Smooth muscle cell (in vitro differentiated cells): ENCODE measurements at regions not wholly inside any gene's neighbourhood (a gene's known extent, or its start where the extent isn't known, plus 50 kb on each side); places are given as distances from the start of the nearest gene placed in this dataset.

ENCODE experiments used
- DNase-seq: peaks from one replicate; lab custom pipeline; 2025; ENCODE audit not compliant: unreplicated experiment; lab: John Stamatoyannopoulos, UW
- H2AFZ ChIP-seq: fragments of 200-600 bp; sonication (generic); 2 replicates; pipeline ENCODE4 v1.6.0; 2016; ENCODE audit warnings: antibody characterized with exemption, low read depth, mild to moderate bottlenecking
- H3F3A ChIP-seq: fragments of 200-600 bp; sonication (generic); 2 replicates; pipeline ENCODE4 v1.6.0; 2017; ENCODE audit warnings: antibody characterized with exemption, low read depth
- H3K27ac ChIP-seq: fragments of 200-600 bp; sonication (generic); 2 replicates; pipeline ENCODE4 v1.5.1; 2016; ENCODE audit warnings: low read depth, mild to moderate bottlenecking
- H3K27me3 ChIP-seq: fragments of 200-600 bp; sonication (generic); 2 replicates; pipeline ENCODE4 v1.6.1; 2016; ENCODE audit warnings: low read depth, mild to moderate bottlenecking
- H3K36me3 ChIP-seq: fragments of 200-600 bp; sonication (generic); 2 replicates; pipeline ENCODE4 v1.5.1; 2016; ENCODE audit warnings: low read depth
- H3K4me1 ChIP-seq: fragments of 200-600 bp; sonication (generic); 2 replicates; pipeline ENCODE4 v1.5.1; 2016; ENCODE audit warnings: low read depth
- H3K4me2 ChIP-seq: fragments of 200-600 bp; sonication (generic); 2 replicates; pipeline ENCODE4 v1.6.0; 2016; ENCODE audit warnings: mild to moderate bottlenecking
- H3K4me3 ChIP-seq: fragments of 200-600 bp; sonication (generic); 2 replicates; pipeline ENCODE4 v1.5.1; 2016; ENCODE audit warnings: mild to moderate bottlenecking
- H3K79me2 ChIP-seq: fragments of 200-600 bp; sonication (generic); 2 replicates; pipeline ENCODE4 v1.6.0; 2016; ENCODE audit warnings: low read depth, mild to moderate bottlenecking
- H3K9ac ChIP-seq: fragments of 200-600 bp; sonication (generic); 2 replicates; pipeline ENCODE4 v1.6.0; 2016; ENCODE audit warnings: low read depth
- H3K9me3 ChIP-seq: fragments of 200-600 bp; sonication (generic); replicated peaks from 2 replicates; pipeline ENCODE4 v1.5.1; 2016; ENCODE audit warnings: low read depth
- H4K20me1 ChIP-seq: fragments of 200-600 bp; sonication (generic); 2 replicates; pipeline ENCODE4 v1.6.0; 2016; ENCODE audit warnings: low read depth
- WGBS: methylation state at CpG from one replicate; pipeline ENCODE4 v1.1.7; 2016; ENCODE audit warnings: low lambda C conversion rate; 5-methylcytosine and 5-hydroxymethylcytosine counted together
- TF ChIP-seq, protein P1 (sequence below): fragments of 200-600 bp; sonication (generic); IDR thresholded peaks from 2 replicates; pipeline ENCODE4 v1.5.1; 2017; ENCODE audit warnings: borderline replicate concordance, mild to moderate bottlenecking, antibody characterized with exemption; ENCODE audit not compliant: insufficient read depth, poor library complexity, severe bottlenecking

DNA sequence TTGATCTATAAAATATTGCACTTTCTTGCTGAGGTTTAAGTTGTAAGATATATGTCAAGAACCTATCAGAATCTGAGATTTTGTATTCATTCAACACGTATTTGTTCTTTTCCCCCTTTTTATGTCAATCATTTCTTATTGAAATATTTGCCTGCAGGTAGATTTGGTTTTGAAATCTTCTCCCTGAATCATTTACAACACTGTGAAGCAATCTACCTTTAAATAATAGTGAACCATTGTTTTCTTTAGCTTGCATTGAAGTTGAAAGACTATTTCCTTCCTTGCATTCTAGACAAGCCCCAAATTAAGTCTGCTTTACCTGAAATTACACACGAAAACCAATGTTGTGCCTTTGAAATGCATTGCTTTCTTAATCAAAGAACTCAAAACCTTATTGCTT lies 460.2 kb downstream of the KIF2B start:
- TF ChIP-seq, protein P1, sequence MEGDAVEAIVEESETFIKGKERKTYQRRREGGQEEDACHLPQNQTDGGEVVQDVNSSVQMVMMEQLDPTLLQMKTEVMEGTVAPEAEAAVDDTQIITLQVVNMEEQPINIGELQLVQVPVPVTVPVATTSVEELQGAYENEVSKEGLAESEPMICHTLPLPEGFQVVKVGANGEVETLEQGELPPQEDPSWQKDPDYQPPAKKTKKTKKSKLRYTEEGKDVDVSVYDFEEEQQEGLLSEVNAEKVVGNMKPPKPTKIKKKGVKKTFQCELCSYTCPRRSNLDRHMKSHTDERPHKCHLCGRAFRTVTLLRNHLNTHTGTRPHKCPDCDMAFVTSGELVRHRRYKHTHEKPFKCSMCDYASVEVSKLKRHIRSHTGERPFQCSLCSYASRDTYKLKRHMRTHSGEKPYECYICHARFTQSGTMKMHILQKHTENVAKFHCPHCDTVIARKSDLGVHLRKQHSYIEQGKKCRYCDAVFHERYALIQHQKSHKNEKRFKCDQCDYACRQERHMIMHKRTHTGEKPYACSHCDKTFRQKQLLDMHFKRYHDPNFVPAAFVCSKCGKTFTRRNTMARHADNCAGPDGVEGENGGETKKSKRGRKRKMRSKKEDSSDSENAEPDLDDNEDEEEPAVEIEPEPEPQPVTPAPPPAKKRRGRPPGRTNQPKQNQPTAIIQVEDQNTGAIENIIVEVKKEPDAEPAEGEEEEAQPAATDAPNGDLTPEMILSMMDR, result no peak
- no peak overlapping the region for H3K4me2 ChIP-seq

DNA sequence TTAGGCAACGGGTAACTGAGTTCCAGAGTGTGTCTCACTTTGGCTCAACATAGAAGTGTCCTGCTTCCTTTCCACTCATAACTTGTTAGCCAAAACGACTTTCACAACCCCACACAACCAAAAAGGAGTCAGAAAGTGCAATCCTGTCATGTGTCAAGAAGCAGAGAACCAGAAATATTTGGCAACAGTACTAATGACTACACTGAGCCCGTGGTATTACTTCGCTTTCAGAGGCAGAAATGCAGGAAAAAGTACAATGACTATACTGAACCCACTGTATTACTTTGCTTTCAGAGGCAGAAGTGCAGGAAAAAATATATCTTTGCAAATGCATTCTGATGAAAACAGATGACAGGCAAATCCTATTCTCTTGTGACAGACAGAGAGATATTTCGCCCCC lies 484.6 kb downstream of the KIF2B start:
- 80% methylated on average over 5 of the region's 5 CpGs for WGBS

More for the DNA sequence above, 460.2 kb downstream of the KIF2B start:
- no peak for DNase-seq
- Histone ChIP-seq H3K27ac (no peak overlapping the region), H3K9me3 (no peaks in the 10 kb centered on the region), H3K4me3 (no peak overlapping the region), H3F3A (no peaks in the 10 kb centered on the region), H3K4me1 (no peaks in the 10 kb centered on the region), H3K27me3 (no peaks in the 10 kb centered on the region), H3K36me3 (no peaks in the 10 kb centered on the region), H4K20me1 (no peaks in the 10 kb centered on the region), H3K9ac (no peak overlapping the region), H2AFZ (no peak overlapping the region), H3K79me2 (no peaks in the 10 kb centered on the region)
- WGBS, result 75% methylated on average over 2 of the region's 2 CpGs

DNA sequence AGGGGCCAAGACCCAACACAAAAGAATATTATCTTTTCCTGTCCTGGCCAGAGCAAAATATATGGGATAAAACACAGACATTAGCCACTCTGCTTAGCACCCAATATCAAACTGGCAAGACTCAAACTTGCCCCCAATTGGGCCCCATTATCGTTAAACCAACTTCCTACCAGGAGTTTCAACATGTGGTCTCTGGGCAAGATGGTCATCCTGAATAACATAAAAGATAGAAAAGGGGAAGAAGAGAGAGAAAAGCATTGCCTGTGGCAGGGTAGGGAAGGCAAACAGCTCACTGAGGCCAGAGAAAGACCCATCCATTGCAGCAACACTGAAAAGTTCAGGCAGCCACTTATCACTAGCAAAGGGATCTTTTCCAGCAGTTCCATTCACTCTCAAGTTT lies 502.1 kb downstream of the KIF2B start:
- Histone ChIP-seq H3K4me3 (no peak overlapping the region), H3K27ac (no peak overlapping the region), H3K79me2 (no peaks in the 10 kb centered on the region), H4K20me1 (no peaks in the 10 kb centered on the region), H3K36me3 (no peaks in the 10 kb centered on the region), H3K4me1 (no peaks in the 10 kb centered on the region), H3K4me2 (no peak overlapping the region), H3F3A (no peaks in the 10 kb centered on the region), H3K9me3 (no peaks in the 10 kb centered on the region), H2AFZ (no peak overlapping the region), H3K9ac (no peak overlapping the region), H3K27me3 (no peaks in the 10 kb centered on the region)
- TF ChIP-seq, protein P1, result no peak
- no peak for DNase-seq
- WGBS, result 94% methylated on average over 1 of the region's 1 CpG

More for the DNA sequence above, 484.6 kb downstream of the KIF2B start:
- no peak overlapping the region for H2AFZ ChIP-seq
- no peaks in the 10 kb centered on the region for H3F3A ChIP-seq
- no peaks in the 10 kb centered on the region for H3K27me3 ChIP-seq
- H3K79me2 ChIP-seq, result no peaks in the 10 kb centered on the region
- H3K4me2 ChIP-seq, result no peak overlapping the region
- no peaks in the 10 kb centered on the region for H4K20me1 ChIP-seq
- no peak overlapping the region for H3K4me3 ChIP-seq
- no peak for DNase-seq
- no peak overlapping the region for H3K9ac ChIP-seq
- no peaks in the 10 kb centered on the region for H3K36me3 ChIP-seq
- TF ChIP-seq, protein P1, result no peak
- H3K4me1 ChIP-seq, result no peaks in the 10 kb centered on the region
- H3K27ac ChIP-seq, result no peak overlapping the region
- no peaks in the 10 kb centered on the region for H3K9me3 ChIP-seq

DNA sequence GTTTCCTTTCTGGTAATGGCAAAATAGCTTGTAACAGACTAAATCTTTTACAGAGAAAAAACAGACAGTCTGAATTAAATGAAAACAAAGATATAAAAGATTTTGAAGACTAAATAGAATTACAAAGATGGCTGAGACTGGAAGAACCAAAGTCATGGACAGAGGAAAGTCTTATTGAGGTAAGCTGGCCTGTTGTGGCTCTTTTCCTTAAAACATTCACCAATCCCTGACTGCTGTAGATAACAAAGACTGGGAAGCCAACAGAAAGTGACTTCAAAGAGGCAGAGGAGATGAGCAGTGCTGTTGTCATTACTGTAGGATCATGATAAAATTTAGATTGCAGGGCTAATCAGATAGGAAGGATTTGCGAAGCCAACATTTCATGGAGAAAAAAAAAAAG lies 517.0 kb downstream of the KIF2B start:
- Histone ChIP-seq H3K27ac (no peak overlapping the region), H3K4me1 (no peaks in the 10 kb centered on the region), H4K20me1 (no peaks in the 10 kb centered on the region), H3K4me2 (no peak overlapping the region), H3K4me3 (no peak overlapping the region), H3K9me3 (no peaks in the 10 kb centered on the region), H3K36me3 (no peaks in the 10 kb centered on the region), H3K79me2 (no peaks in the 10 kb centered on the region), H3K9ac (no peak overlapping the region), H3K27me3 (no peaks in the 10 kb centered on the region), H2AFZ (peak overlapping the region; percentile 10), H3F3A (no peaks in the 10 kb centered on the region)
- TF ChIP-seq, protein P1, result no peak
- WGBS, result 58% methylated on average over 1 of the region's 1 CpG
- DNase-seq, result no peak
